Stimulated activated CD8-positive, alpha-beta memory T cell treated with anti-CD3 and anti-CD28 coated beads, Interleukin-15, amount 100 ng/mL, for 24 hours (primary cell): ENCODE measurements at regions not wholly inside any gene's neighbourhood (a gene's known extent, or its start where the extent isn't known, plus 50 kb on each side); places are given as distances from the start of the nearest gene placed in this dataset.

Source experiments
- DNase-seq: peaks from one replicate; pipeline ENCODE4 v3.0.0-alpha.2; 2020; ENCODE audit warnings: low read depth

DNA sequence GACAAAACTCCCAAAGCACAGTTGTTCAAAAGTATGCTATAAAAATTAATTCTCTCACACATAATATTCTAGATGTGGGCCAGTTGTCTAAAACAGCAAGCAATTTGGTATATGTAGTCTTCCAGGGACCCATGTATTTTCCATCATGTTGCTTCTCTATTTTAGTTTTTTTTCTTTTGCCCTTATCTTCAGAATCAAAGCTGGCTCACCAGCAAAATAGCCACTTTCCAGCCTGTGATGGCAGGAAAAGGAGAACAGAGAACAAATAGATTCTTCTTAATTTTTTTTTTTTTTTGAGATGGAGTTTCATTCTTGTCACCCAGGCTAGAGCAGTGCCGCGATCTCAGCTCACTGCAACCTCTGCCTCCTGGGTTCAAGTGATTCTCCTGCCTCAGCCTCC is 680.8 kb upstream of the TENM3 start:
- DNase-seq: no peak

DNA sequence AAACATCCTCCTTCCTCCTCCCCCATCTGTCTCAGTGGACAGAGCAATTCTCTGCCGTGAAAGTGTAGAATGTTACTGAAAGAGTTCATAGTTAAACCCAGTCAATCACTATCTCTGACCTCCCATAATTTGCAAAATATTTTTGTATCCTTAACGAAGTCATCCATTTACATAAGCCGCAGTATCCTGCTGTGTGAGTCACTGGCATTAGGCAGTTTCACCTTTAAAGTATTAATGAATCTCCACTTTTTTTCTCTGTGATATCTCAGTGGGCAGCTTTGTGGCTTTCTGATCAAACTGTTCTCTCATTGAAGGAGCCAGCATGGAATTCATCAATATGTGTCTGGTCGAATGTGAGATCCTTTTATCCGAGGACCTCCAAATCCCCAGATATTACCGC is 678.6 kb upstream of the TENM3 start:
- DNase-seq: no peak

DNA sequence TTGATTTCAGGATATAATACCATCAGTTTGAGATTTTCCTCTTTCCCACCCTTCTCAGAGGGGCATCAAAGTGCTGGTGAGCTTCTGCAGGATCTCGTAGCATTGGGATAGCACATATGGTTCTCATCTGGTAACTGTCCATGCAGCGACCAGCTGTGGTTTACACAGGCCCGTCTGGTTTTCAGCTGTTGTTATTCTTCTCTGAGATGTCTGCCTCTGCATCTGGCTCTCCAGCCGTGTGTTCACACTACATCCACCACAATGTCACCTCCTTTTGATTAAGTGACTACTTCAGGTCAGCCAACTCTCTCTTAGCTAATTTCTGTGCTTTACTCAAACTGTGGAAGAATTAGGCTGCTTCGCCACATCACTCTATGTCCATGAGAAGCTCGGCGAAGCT is 676.7 kb upstream of the TENM3 start:
- no peak for DNase-seq

DNA sequence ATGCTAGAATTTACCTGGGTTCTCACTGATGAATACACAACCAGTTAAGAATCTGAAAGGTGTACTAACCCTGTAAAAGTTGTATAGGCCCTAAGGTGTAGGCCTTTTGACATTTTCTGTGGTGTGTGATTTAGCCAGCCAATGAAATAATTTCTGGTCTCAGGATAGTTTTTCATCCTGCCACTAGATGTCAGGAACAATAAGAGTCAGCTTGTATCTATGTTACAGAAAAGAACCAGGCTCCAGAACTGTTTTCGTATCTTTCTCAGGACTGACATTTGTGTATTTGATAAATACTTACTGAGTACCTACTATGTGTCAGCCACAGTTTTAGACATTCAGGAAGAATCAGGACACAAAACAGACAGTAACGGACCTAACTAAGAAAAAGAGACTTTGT is 673.6 kb upstream of the TENM3 start:
- no peak for DNase-seq

DNA sequence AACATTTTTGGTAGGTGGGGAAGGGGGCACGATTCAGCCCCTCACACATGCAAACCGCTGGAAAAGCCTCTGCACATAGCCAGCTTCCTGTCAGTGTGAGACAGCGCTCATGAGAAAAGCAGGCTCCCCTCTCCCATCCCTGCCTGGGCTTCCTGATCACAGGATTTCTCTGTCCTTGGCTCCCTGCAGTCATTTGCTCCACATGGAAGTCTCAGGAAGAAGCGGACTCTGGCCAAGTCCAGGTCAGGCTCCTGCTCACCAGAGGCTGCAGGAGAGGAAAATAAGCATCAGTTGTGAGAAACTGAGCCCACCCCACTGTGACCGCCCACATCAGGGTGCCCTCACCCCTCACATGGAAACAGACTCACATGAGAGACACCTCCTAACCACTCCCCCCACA is 664.3 kb upstream of the TENM3 start:
- no peak for DNase-seq

DNA sequence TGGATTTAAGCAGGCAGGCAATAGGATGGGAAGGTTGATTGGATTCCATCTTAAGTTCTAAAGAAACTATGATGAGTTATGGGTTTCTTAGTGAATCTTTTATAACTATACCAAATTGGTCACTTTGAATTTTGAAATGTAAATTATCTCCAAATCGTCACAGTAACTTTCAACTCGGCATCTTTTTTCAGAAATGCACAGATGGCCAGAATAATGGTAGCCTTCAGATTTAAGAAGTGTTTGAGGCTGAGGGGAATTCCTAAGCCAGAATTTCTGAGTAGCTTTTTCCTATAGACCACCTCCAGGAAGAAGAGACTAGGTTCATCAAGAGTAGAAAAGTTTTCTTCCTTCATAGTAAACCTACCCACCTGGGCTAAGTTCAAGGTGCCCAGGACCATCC is 663.7 kb upstream of the TENM3 start:
- DNase-seq: no peak

DNA sequence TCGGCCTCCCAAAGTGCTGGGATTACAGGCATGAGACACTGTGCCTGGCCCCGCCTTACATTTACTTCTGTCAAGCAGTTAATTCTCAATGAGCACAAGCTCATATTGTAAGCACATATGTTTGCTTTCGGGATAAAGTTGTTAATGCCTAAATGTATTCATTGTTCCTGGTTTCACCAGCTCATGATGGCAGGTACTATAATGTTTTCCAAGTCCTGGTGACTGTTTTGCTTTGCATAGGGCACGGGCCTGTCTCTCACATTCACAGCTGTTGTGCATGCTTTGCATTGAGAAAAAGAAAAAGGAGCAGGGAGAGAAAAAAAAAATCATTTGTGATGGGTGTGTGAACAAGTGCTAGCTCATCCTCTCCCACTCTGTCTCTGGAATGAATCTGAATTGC is 661.2 kb upstream of the TENM3 start:
- no peak for DNase-seq

DNA sequence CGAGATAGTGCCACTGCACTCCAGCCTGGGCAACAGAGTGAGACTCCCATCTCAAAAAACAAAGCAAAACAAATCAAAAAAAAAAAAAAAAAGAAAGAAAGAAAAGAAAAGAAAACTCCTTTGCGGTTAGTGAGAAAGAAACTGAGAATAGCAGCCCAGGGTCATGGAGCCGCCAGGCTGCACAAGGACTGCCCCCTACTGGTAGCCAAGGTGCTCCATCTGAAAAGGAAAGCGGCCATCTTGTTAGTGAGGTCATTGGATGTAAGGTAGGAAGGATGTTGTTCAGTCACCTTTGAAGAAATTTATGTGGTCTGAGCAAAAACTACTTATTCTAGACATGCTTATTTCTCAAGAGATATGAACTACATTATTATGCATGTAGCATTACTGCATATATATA is 660.6 kb upstream of the TENM3 start:
- no peak for DNase-seq

DNA sequence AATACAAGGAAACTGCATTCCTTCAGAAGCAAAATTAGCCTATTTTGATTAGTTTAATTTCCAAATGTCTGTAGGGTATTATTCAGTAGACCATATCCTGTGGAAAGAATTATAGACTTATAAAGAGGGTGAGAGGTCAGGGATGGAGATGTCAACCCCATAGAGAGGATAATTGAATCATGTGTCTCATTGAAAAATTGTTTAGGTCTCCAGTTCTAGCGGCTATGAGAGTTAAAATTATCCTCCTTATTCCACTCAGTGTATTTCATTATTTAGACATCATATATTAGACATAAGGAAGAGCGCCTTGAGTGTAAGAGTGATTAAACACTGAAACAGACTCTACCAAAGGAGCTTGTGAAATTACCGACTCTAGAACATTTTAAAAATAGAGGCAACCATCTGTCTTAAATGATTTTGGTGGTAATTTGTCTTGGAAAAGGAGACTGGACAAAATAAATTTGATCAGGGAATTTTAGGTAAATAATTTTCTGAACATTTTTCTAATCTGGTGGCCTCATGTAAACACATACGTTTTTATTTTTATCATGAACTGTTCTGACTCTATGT is 654.4 kb upstream of the TENM3 start:
- DNase-seq: no peak

DNA sequence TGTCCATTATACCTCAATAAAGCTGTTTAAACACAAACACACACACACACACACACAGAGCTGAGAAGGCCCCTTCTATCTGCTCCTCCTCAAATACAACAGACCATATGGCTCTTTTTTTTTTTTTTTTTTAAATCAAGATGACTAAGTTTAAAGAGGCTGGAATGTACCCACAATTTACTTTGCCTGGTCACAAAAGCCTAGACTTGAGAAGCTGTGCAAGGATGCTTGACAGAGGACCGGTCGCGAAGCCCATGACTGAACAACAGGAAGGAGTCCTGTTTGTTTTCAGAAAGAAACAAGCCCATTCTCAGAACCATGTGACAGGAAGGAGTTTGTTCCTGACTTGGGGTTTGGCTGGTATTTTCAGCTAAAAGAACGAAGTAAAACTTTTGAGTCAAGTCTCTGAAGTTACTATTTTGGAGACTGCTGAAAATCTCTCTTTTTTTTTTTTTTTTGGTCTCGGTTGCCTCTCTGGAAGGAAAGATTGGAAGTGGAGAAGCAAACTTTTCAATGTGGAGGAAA is 650.9 kb upstream of the TENM3 start:
- no peak for DNase-seq

DNA sequence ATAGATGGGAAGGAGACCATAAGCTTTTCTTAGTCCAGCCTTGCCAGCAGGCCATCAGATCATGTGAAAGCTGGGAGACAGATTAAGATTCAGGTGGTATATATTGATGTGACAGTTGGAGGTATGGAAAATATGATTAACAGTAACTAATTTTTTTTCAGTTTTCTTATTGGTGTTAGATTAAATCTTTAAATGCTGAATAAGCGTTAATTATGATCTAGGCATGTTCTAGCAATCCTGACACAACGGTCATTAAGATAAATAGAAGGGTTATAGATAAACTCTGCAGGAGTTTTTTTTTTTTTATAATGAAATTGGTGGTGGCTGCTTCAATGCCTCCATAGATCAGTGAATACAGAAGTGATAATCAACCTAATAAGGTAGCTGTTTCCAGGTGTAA is 649.5 kb upstream of the TENM3 start:
- no peak for DNase-seq

DNA sequence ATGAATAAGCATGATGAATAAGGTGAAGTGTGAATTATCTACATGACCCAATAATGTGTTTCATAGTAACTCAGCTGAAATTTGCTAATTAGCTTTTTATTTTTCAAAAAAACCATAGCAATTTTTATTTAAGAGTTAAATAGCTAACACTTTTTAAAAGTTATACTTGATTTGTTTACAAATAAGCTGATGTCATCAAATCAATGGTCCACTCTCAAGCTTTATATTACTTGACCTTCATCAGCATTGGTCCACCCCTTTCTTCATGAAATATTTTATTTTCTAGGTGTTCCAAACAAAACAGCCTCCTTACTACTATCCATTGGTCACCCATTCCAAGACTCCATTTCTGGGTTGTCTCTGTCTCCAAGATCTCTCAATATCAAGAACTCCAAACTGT is 649.0 kb upstream of the TENM3 start:
- no peak for DNase-seq

DNA sequence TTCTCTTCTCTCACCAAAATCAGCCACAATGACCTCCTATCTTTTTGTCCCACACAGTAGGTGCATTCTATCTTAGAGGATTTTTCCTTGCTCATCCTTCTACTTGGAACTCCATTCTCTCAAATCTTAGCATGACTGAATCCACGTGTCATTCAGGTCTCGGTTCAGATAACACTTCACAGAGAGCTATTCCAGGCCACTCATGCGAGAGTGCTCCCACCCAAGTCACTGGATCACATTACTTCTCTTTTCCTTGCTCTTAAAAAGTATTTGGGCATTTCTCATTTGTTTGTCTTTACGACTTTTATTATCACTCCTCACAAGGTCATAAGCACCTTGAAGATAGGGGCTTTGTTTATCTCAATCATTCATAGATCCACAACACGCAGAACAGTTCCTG is 647.5 kb upstream of the TENM3 start:
- no peak for DNase-seq

DNA sequence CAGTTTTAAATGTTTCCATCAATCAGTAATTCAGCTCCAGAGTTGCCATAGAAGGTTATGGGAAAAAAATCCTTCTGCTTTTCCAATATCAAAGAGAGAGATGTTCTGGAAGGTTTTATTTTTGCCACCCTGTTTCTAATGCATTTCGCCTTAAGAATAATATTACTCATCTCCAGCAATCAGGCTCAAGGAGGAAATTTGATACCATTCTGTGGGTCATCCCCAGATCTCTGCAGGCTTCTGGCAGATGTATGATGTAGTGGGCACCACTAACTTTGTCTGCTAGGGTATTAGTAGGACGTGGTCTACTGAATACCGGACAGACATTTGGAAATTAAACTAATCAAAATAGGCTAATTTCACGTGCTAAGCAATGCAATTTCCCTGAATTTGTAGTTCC is 645.4 kb upstream of the TENM3 start:
- DNase-seq: no peak

DNA sequence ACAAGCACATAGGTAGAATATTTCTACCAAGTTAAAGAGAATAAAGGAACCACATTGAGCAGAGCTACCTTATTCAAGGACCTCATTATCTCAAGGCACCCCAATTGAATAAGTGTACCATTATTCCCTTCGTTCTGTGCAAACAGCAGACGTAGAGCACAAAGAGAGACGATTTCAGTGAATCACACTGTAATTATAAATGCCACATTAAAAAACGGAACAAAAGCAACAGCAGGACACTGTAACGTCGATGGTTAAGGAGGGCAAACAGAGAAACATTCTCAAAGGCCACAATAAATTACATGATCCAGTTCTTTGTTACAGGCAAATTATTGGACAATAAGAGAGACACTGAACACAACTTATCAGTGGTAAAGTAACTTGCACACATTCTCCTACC is 644.1 kb upstream of the TENM3 start:
- DNase-seq: no peak

DNA sequence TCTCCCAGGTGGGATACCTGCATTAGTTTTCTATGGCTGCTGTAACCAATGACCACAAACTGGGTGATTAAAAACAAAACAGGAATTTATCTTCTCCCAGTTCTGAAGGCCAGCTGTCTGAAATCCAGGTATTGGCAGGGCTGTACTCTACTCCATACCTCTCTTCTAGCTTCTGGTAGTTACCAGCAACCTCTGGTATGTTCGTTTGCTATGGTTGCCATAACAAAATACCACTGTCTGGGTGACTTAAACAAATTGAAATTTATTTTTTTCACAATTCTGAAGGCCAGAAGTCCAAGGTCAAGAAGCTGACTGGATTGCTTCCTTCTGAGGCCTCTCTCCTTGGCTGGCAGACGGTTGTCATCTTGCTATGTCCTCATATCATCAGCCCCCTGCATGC is 642.1 kb upstream of the TENM3 start:
- DNase-seq: no peak

DNA sequence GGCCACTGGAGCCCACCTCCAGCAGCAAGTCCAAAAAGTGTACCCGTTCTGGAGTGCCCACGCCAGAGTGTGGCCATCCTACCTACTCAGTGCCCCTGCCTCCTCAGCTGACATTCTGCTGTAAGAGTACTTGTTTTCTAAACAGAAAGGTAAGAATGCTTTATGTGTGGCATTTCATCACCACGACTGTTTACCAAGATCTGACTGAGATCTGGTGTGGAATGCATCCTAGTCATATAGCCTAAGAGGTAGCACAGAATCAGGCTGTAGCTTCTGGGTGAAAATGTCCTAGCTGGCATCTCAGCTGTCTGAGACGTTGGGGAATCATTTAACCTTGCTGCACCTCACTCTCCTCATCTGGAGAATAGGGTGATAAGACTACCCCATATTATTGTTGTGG is 638.7 kb upstream of the TENM3 start:
- DNase-seq: no peak

DNA sequence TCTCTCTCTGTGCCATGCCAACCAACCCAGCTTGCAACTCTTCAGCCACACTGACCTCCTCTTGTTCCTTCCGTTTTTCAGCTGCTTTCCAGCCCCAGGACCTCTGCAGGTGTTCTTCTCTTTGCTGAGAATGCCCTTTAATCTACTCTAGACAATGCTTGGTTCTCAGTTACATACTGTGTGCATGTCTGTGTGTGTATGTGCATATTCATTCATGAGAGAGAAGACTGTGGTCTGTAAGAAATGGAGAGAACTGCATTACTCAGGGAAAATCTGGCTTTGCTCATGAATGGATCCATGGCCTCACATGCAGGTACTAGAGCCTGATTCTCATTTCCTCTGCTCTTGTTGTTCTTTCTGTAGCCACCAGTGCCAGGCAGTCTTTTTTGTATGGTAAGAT is 636.9 kb upstream of the TENM3 start:
- DNase-seq: no peak

DNA sequence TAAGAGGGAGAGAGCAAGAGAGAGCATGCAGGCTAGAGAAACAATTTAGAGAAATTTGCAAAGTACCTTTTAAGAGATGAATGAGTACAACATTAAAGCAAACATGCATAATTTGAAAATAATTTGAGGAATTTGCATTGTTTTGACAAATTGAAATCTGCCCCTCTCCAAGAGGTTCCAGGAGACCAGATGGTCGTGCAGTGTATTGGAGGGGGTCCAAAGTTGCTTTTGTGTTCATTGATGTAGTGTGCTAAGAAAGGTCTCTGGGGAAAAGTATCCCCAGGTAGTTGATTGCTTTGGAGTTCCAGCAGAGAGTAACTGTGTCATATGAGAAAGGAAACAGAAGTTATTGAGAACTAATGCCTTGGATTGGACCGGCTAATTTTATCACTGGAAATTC is 635.0 kb upstream of the TENM3 start:
- no peak for DNase-seq

DNA sequence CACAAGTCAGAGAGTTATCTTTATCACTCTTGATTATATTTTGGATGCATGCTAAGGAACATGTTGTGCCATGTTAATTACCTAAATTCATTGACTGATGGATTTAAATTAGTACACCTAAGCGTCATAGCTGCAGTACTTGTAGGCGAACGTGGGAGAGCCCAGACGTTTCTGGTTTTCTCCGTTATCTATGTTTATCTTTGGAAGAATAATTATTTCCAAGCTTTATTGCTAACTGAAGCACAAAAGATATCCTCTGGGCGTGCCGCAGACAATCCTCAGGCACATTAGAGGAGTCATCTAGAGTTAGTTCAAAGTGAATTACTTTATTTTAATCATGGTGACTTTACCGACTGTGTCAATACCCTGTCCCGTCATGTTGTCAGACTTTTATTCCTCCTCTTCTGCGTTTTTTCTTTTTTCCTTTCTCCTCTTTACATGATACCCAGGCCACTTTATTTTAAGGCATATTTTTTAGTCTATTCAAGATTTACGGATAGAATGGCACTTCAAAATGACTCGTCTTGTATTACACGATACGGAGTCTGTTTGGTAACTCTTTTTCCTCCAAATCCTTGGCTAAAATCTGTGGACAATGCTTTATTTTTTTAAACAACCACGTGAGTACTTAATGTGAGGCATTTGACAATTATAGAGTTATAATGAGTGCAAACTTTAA is 632.0 kb upstream of the TENM3 start:
- DNase-seq: no peak

DNA sequence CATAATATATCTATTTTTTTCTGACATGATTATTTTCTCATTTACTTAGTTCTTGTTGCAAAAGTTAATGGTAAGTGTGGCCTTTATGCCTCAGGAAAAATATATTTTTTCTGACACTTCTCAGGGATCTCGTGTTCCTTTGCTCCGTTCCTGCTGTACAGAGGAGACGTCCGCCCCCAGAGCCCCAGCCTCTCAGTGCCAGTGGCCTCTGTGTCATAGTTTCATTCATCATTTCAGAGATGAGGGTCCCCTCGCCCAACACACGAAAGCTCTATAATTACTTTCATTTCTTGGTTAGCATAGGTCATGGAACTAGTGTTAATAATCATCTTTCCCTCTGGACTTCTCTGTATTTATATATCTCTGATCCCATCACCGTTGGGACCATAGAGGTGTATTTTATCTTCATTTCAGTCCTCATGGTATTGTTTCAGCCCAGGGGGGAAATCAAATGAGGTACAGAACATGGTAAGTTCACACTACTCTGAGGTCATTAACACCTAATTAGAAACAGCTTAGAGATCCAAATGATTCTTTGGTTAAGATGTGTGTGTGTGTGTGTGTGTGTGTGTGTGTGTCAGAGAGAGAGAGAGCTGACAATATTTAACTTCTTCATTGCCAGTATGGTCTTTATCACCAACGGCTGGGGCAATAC is 631.1 kb upstream of the TENM3 start:
- DNase-seq: no peak

DNA sequence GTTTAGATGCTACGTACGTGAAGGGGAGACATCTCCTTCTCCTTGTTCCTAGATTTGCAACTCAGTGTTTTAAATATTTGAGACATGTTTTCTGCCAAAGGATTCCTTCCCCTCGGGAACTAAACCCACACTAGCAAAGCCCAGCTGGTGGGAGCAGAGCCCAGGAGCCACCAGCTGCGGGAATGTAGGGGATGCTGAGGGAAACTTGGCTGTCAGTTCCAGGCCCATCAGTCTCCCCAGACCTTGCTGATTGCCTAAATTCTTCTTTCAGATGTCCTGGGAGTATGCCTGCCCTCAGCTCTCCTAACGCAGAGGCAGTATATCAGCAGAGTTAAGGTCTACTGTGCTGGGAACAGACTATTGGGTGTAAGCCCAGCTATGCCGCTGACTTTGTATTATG is 630.0 kb upstream of the TENM3 start:
- no peak for DNase-seq

DNA sequence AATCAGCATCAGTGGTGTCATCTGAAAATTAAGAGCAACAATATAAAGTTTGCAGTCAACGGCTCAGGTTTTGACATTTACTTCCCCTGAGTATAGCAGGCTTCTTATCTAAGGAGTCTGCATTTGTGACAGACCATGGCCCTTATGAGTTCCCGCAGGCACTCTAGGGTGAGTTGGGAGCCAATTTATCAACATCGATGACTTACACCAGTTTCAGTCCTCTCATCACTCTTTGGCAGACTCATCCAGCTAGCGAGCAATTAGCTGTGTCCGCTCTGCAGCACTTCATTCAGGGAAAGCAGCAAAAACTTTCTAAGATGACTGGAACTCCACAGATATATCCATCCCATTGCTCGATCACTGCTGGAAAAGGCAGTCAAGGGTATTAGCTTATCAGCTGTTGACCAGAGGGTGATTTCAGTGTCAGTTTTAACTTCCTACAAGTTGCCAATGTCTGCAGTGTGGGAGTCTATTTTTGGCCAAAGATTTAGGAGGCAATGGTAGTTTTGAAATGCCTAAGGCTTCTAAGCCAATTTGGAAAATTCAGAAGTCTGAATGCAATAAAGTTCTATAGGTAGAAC is 625.1 kb upstream of the TENM3 start:
- DNase-seq: no peak
